Ishikawa (cell line): ENCODE measurements at regions not wholly inside any gene's neighbourhood (a gene's known extent, or its start where the extent isn't known, plus 50 kb on each side); places are given as distances from the start of the nearest gene placed in this dataset.

Experiments
- CEBPB ChIP-seq: IDR thresholded peaks from 2 replicates; pipeline ENCODE4 v1.6.1; 2012
- CREB1 ChIP-seq: IDR thresholded peaks from 2 replicates; pipeline ENCODE4 v1.6.1; 2012; ENCODE audit warnings: low read depth
- EGR1 ChIP-seq: IDR thresholded peaks from 2 replicates; pipeline ENCODE4 v1.6.1; 2012
- EP300 ChIP-seq: IDR thresholded peaks from 2 replicates; pipeline ENCODE4 v1.6.1; 2012; ENCODE audit warnings: borderline replicate concordance
- FOXM1 ChIP-seq: IDR thresholded peaks from 2 replicates; pipeline ENCODE4 v1.6.1; 2012; ENCODE audit warnings: low read depth, borderline replicate concordance
- MAX ChIP-seq: IDR thresholded peaks from 2 replicates; pipeline ENCODE4 v1.6.1; 2012
- NFIC ChIP-seq: IDR thresholded peaks from 2 replicates; pipeline ENCODE4 v1.6.1; 2012
- RAD21 ChIP-seq: IDR thresholded peaks from 2 replicates; pipeline ENCODE4 v1.6.1; 2012; ENCODE audit warnings: low read depth
- REST ChIP-seq: IDR thresholded peaks from 2 replicates; pipeline ENCODE4 v1.6.1; 2012; ENCODE audit warnings: low read depth, mild to moderate bottlenecking
- TAF1 ChIP-seq: IDR thresholded peaks from 2 replicates; pipeline ENCODE4 v1.6.1; 2012; ENCODE audit warnings: low read depth, mild to moderate bottlenecking
- TCF12 ChIP-seq: IDR thresholded peaks from 2 replicates; pipeline ENCODE4 v1.6.1; 2012; ENCODE audit warnings: low read depth
- TEAD4 ChIP-seq: IDR thresholded peaks from 2 replicates; pipeline ENCODE4 v1.6.1; 2012
- YY1 ChIP-seq: IDR thresholded peaks from 2 replicates; pipeline ENCODE4 v1.6.1; 2012; ENCODE audit warnings: low read depth
- ZBTB7A ChIP-seq: IDR thresholded peaks from 2 replicates; pipeline ENCODE4 v1.6.1; 2012; ENCODE audit warnings: low read depth
- TF ChIP-seq, protein P1 (sequence below): IDR thresholded peaks from 2 replicates; pipeline ENCODE4 v1.6.1; 2012

DNA sequence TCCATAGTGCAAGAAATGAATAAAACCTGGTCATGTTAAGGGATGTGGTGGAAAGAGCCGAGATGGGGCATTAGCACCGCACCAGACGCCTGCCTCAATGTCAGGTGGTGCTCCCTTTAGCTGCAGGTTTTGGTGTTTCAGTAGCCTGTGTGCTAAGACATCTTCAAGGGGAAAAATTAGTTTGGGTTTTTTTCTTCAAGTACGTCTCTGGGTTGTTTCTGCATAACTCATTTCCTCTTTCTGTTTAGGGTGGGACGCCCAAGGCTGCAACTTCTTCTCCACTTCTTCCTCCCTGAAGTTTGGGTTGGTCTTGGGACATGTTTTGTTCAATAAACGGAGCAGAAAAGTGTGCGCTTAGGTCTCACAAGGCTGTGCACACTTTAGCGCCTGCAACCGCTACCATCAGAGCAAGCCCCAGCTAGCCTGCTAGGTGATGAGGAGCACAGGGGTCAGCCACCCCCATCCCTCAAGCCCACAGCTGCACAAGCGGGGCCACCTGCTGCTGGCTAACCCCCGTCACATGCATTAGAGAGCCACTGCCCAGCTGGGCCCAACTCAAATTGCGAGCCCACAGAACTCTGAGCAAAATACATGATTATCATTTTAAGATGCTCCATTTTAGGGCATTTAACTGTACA is 1495.7 kb downstream of the TBC1D22A start:
- no peak for TF ChIP-seq YY1
- no peak for TF ChIP-seq CREB1
- no peak for TF ChIP-seq TAF1
- TF ChIP-seq TEAD4: no peak
- no peak for TF ChIP-seq REST
- TF ChIP-seq RAD21: no peak
- no peak for TF ChIP-seq EGR1
- no peak for TF ChIP-seq TCF12
- TF ChIP-seq FOXM1: no peak
- TF ChIP-seq CEBPB: no peak
- TF ChIP-seq ZBTB7A: no peak
- TF ChIP-seq, protein P1, sequence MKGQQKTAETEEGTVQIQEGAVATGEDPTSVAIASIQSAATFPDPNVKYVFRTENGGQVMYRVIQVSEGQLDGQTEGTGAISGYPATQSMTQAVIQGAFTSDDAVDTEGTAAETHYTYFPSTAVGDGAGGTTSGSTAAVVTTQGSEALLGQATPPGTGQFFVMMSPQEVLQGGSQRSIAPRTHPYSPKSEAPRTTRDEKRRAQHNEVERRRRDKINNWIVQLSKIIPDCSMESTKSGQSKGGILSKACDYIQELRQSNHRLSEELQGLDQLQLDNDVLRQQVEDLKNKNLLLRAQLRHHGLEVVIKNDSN: no peak
- TF ChIP-seq MAX: no peak
- TF ChIP-seq EP300: no peak
- TF ChIP-seq NFIC: no peak

GRCh38 chr22:48257685-48258055 is 1495.2 kb downstream of the TBC1D22A start:
- no peak for TF ChIP-seq TCF12
- no peak for TF ChIP-seq NFIC
- TF ChIP-seq RAD21: no peak
- no peak for TF ChIP-seq EGR1
- no peak for TF ChIP-seq TEAD4
- TF ChIP-seq, protein P1: no peak
- TF ChIP-seq REST: no peak
- no peak for TF ChIP-seq TAF1
- no peak for TF ChIP-seq CREB1
- TF ChIP-seq ZBTB7A: no peak
- no peak for TF ChIP-seq EP300
- no peak for TF ChIP-seq YY1
- TF ChIP-seq FOXM1: no peak
- no peak for TF ChIP-seq CEBPB
- TF ChIP-seq MAX: no peak

- no peak for TF ChIP-seq NFIC
- TF ChIP-seq TEAD4: no peak
- TF ChIP-seq YY1: no peak
- no peak for TF ChIP-seq EP300
- no peak for TF ChIP-seq REST
- TF ChIP-seq MAX: no peak
- TF ChIP-seq, protein P1: no peak
- no peak for TF ChIP-seq TCF12
Observed at GRCh38 chr22:48256776-48257684, 1494.6 kb downstream of the TBC1D22A start.
